Gastroesophageal sphincter (tissue), 4 donors: ENCODE measurements at regions not wholly inside any gene's neighbourhood (a gene's known extent, or its start where the extent isn't known, plus 50 kb on each side); places are given as distances from the start of the nearest gene placed in this dataset.
"Not testable (repeated sequence)": the region's sequence is repeated elsewhere in the genome, so short reads cannot be mapped to it uniquely, and the experiment has no call there.

ENCODE experiments used
- ATAC-seq: fragments of 150-250 bp; one replicate; pipeline ENCODE4 v1.9.1; 2016; ENCODE audit warnings: mild to moderate bottlenecking, moderate library complexity
- H3K27ac ChIP-seq, 4 donors: fragments of 200-600 bp; sonication (generic) in 3 of 4; 1 replicate in 3 of 4; 2 replicates in 1 of 4; pipeline ENCODE4 v1.5.1; 2016 to 2019
- H3K27me3 ChIP-seq: fragments of 200-600 bp; sonication (generic); one replicate; pipeline ENCODE4 v1.5.1; 2019
- H3K36me3 ChIP-seq, 2 donors: fragments of 200-600 bp; sonication (generic); one replicate each; pipeline ENCODE4 v1.5.1; 2019; ENCODE audit warnings: control low read depth in 1 of 2
- H3K4me1 ChIP-seq, 3 donors: fragments of 200-600 bp; sonication (generic); 1 replicate in 2 of 3; 2 replicates in 1 of 3; pipeline ENCODE4 v1.5.1; 2016 to 2019; ENCODE audit warnings: control low read depth in 2 of 3
- H3K4me3 ChIP-seq, 2 donors: fragments of 200-600 bp; sonication (generic); one replicate each; pipeline ENCODE4 v1.5.1; 2019; ENCODE audit warnings: mild to moderate bottlenecking in 1 of 2, moderate library complexity in 1 of 2
- H3K9me3 ChIP-seq, 3 donors: fragments of 200-600 bp; sonication (generic); one replicate each; pipeline ENCODE4 v1.5.1; 2017 to 2019; ENCODE audit warnings: control low read depth in 2 of 3
- CTCF ChIP-seq, 4 experiments: fragments of 200-600 bp in 2 of 4; fragments of 450-650 bp in 2 of 4; sonication (generic) in 1 of 4; IDR thresholded peaks; one replicate each; pipeline ENCODE4 v1.5.1; 2017 to 2019; ENCODE audit warnings: antibody characterized with exemption in 4 of 4, mild to moderate bottlenecking in 2 of 4, moderate library complexity in 2 of 4
- EP300 ChIP-seq: sonication (generic); formaldehyde crosslinking; IDR thresholded peaks from one replicate; pipeline ENCODE4 v1.6.1; 2017; ENCODE audit warnings: antibody characterized with exemption, mild to moderate bottlenecking
- POLR2A ChIP-seq, 2 donors: fragments of 450-650 bp; IDR thresholded peaks; one replicate each; pipeline ENCODE4 v1.6.1; 2017; ENCODE audit warnings: antibody characterized with exemption in 2 of 2, mild to moderate bottlenecking in 2 of 2, moderate library complexity in 1 of 2
- POLR2AphosphoS5 ChIP-seq: sonication (generic); formaldehyde crosslinking; IDR thresholded peaks from one replicate; pipeline ENCODE4 v1.6.1; 2017; ENCODE audit warnings: antibody characterized with exemption
- WGBS, 2 donors: methylation state at CpG; one replicate each; pipeline ENCODE4 v1.1.5; 2018; ENCODE audit warnings: low coverage in 1 of 2; 5-methylcytosine and 5-hydroxymethylcytosine counted together

GRCh38 chr13:37476874-37477273 lies 121.7 kb downstream of the POSTN start:
- H3K27ac ChIP-seq: no peak overlapping the region
- 46 to 60% methylated on average over 4 of the region's 4 CpGs for WGBS, 2 donors

GRCh38 chr13:37475966-37476365 lies 122.6 kb downstream of the POSTN start:
- Histone ChIP-seq H3K36me3 (no peaks in the 10 kb centered on the region), H3K9me3 (no peaks in the 10 kb centered on the region), H3K4me1 (no peaks in the 10 kb centered on the region), H3K4me3 (no peak overlapping the region), H3K27ac (no peak overlapping the region), H3K27me3 (no peaks in the 10 kb centered on the region)
- WGBS, 2 donors: 50 to 85% methylated on average over 1 of the region's 1 CpG
- ATAC-seq: no peak
- no peak for TF ChIP-seq POLR2A (IDR thresholded peaks at IDR 0.05)
- no peak for TF ChIP-seq POLR2AphosphoS5
- no peak for TF ChIP-seq CTCF (IDR thresholded peaks at IDR 0.05)
- TF ChIP-seq EP300: no peak

More at GRCh38 chr13:37476874-37477273, 121.7 kb downstream of the POSTN start:
- no peaks in the 10 kb centered on the region for H3K9me3 ChIP-seq
- no peak for ATAC-seq
- peaks cover 0 to 4% (median 0%) of the 10 kb centered on the region in 3 donors for H3K4me1 ChIP-seq
- no peaks in the 10 kb centered on the region for H3K36me3 ChIP-seq
- TF ChIP-seq CTCF (IDR thresholded peaks at IDR 0.05) (no peak), EP300 (no peak), POLR2AphosphoS5 (no peak), POLR2A (IDR thresholded peaks at IDR 0.05) (no peak)
- no peaks in the 10 kb centered on the region for H3K27me3 ChIP-seq
- no peak overlapping the region for H3K4me3 ChIP-seq

GRCh38 chr13:37475151-37475550 lies 123.4 kb downstream of the POSTN start:
- Histone ChIP-seq H3K4me3 (no peak overlapping the region), H3K27me3 (no peaks in the 10 kb centered on the region), H3K27ac (no peak overlapping the region), H3K36me3 (no peaks in the 10 kb centered on the region), H3K4me1 (no peaks in the 10 kb centered on the region), H3K9me3 (no peaks in the 10 kb centered on the region)
- no peak for ATAC-seq
- WGBS, 2 donors: 73 to 81% methylated on average over 2 of the region's 2 CpGs
- TF ChIP-seq CTCF (IDR thresholded peaks at IDR 0.05): no peak
- no peak for TF ChIP-seq EP300
- no peak for TF ChIP-seq POLR2AphosphoS5

GRCh38 chr13:37473035-37473434 lies 125.5 kb downstream of the POSTN start:
- Histone ChIP-seq H3K9me3 (no peaks in the 10 kb centered on the region), H3K4me3 (no peak overlapping the region), H3K4me1 (no peaks in the 10 kb centered on the region), H3K36me3 (no peaks in the 10 kb centered on the region), H3K27me3 (no peaks in the 10 kb centered on the region), H3K27ac (no peak overlapping the region)
- TF ChIP-seq POLR2A (IDR thresholded peaks at IDR 0.05) (no peak), POLR2AphosphoS5 (no peak), CTCF (IDR thresholded peaks at IDR 0.05) (no peak), EP300 (no peak)
- 86 to 93% methylated on average over 3 to 4 of the region's 5 CpGs for WGBS, 2 donors
- no peak for ATAC-seq

- not testable (repeated sequence) for H3K4me1 ChIP-seq
These were observed 126.3 kb downstream of the POSTN start for GRCh38 chr13:37472266-37472665.

GRCh38 chr13:37460166-37460565 lies 138.4 kb downstream of the POSTN start:
- no peak for ATAC-seq
- TF ChIP-seq POLR2AphosphoS5: no peak

More at GRCh38 chr13:37472266-37472665, 126.3 kb downstream of the POSTN start:
- not testable (repeated sequence) for H3K36me3 ChIP-seq, H3K27ac ChIP-seq, H3K4me3 ChIP-seq, ATAC-seq, H3K9me3 ChIP-seq, H3K27me3 ChIP-seq
- WGBS, 2 donors: 80% methylated on average over 1 of the region's 4 CpGs; no CpG with 5 or more reads in 1 of the 2 donors

More at GRCh38 chr13:37460166-37460565, 138.4 kb downstream of the POSTN start:
- no peaks in the 10 kb centered on the region for H3K9me3 ChIP-seq
- no peaks in the 10 kb centered on the region for H3K27me3 ChIP-seq
- no peaks in the 10 kb centered on the region for H3K4me1 ChIP-seq
- H3K27ac ChIP-seq: no peak overlapping the region
- no peak overlapping the region for H3K4me3 ChIP-seq
- H3K36me3 ChIP-seq: no peaks in the 10 kb centered on the region
